IPS-18a (cell line): ENCODE measurements at regions not wholly inside any gene's neighbourhood (a gene's known extent, or its start where the extent isn't known, plus 50 kb on each side); places are given as distances from the start of the nearest gene placed in this dataset.

Source experiments
- H3K27ac ChIP-seq: one replicate; pipeline ENCODE4 v1.5.1; 2013; ENCODE audit warnings: low read length
- H3K27me3 ChIP-seq: one replicate; pipeline ENCODE4 v1.6.1; 2013; ENCODE audit warnings: mild to moderate bottlenecking, low read length; ENCODE audit not compliant: control insufficient read depth, insufficient read depth
- H3K36me3 ChIP-seq: one replicate; pipeline ENCODE4 v1.6.1; 2013; ENCODE audit warnings: low read depth, low read length; ENCODE audit not compliant: control insufficient read depth
- H3K4me1 ChIP-seq: one replicate; pipeline ENCODE4 v1.6.1; 2013; ENCODE audit warnings: low read depth, low read length; ENCODE audit not compliant: control insufficient read depth
- H3K4me3 ChIP-seq: one replicate; pipeline ENCODE4 v1.5.1; 2013; ENCODE audit warnings: low read length
- H3K9ac ChIP-seq: one replicate; pipeline ENCODE4 v1.6.1; 2013; ENCODE audit warnings: mild to moderate bottlenecking, low read length, moderate library complexity
- H3K9me3 ChIP-seq: one replicate; pipeline ENCODE4 v1.6.1; 2013; ENCODE audit warnings: low read depth, low read length; ENCODE audit not compliant: control insufficient read depth

GRCh38 chr3:153599685-153600084, 437.7 kb downstream of the RAP2B start:
- H3K9ac ChIP-seq: no peak overlapping the region
- H3K4me1 ChIP-seq: no peaks in the 10 kb centered on the region
- no peaks in the 10 kb centered on the region for H3K27me3 ChIP-seq
- H3K36me3 ChIP-seq: no peaks in the 10 kb centered on the region
- no peak overlapping the region for H3K4me3 ChIP-seq
- H3K27ac ChIP-seq: no peak overlapping the region
- H3K9me3 ChIP-seq: no peaks in the 10 kb centered on the region

- Histone ChIP-seq H3K4me3 (no peak overlapping the region), H3K9me3 (no peaks in the 10 kb centered on the region), H3K4me1 (no peaks in the 10 kb centered on the region), H3K27me3 (no peaks in the 10 kb centered on the region), H3K27ac (no peak overlapping the region), H3K9ac (no peak overlapping the region), H3K36me3 (no peaks in the 10 kb centered on the region)
These were observed 438.9 kb downstream of the RAP2B start for GRCh38 chr3:153600896-153601295.

GRCh38 chr3:153601374-153601853, 439.4 kb downstream of the RAP2B start:
- Histone ChIP-seq H3K4me3 (no peak overlapping the region), H3K9ac (no peak overlapping the region), H3K4me1 (no peaks in the 10 kb centered on the region), H3K27ac (no peak overlapping the region), H3K9me3 (no peaks in the 10 kb centered on the region), H3K27me3 (no peaks in the 10 kb centered on the region), H3K36me3 (no peaks in the 10 kb centered on the region)

- Histone ChIP-seq H3K27me3 (no peaks in the 10 kb centered on the region), H3K27ac (no peak overlapping the region), H3K36me3 (no peaks in the 10 kb centered on the region), H3K4me3 (no peak overlapping the region), H3K9me3 (no peaks in the 10 kb centered on the region), H3K4me1 (no peaks in the 10 kb centered on the region), H3K9ac (no peak overlapping the region)
These were observed 440.8 kb downstream of the RAP2B start for GRCh38 chr3:153602801-153603200.

GRCh38 chr3:153614140-153614539, 452.1 kb downstream of the RAP2B start:
- no peak overlapping the region for H3K4me3 ChIP-seq
- no peaks in the 10 kb centered on the region for H3K27me3 ChIP-seq
- no peak overlapping the region for H3K9ac ChIP-seq
- no peaks in the 10 kb centered on the region for H3K36me3 ChIP-seq
- H3K9me3 ChIP-seq: no peaks in the 10 kb centered on the region
- no peaks in the 10 kb centered on the region for H3K4me1 ChIP-seq
- no peak overlapping the region for H3K27ac ChIP-seq

- H3K9me3 ChIP-seq: no peaks in the 10 kb centered on the region
- no peaks in the 10 kb centered on the region for H3K27me3 ChIP-seq
- no peaks in the 10 kb centered on the region for H3K4me1 ChIP-seq
- no peak overlapping the region for H3K4me3 ChIP-seq
- no peak overlapping the region for H3K9ac ChIP-seq
- H3K36me3 ChIP-seq: no peaks in the 10 kb centered on the region
- H3K27ac ChIP-seq: no peak overlapping the region
These were observed 452.5 kb downstream of the RAP2B start for GRCh38 chr3:153614563-153614962.

GRCh38 chr3:153615863-153616262, 453.8 kb downstream of the RAP2B start:
- no peaks in the 10 kb centered on the region for H3K4me1 ChIP-seq
- H3K36me3 ChIP-seq: no peaks in the 10 kb centered on the region
- H3K27me3 ChIP-seq: no peaks in the 10 kb centered on the region
- H3K9ac ChIP-seq: no peak overlapping the region
- H3K4me3 ChIP-seq: no peak overlapping the region
- H3K27ac ChIP-seq: no peak overlapping the region
- H3K9me3 ChIP-seq: peaks cover 5% of the 10 kb centered on the region

GRCh38 chr3:153617463-153617862, 455.4 kb downstream of the RAP2B start:
- Histone ChIP-seq H3K9me3 (peaks cover 6% of the 10 kb centered on the region), H3K4me3 (no peak overlapping the region), H3K36me3 (no peaks in the 10 kb centered on the region), H3K27me3 (no peaks in the 10 kb centered on the region), H3K9ac (no peak overlapping the region), H3K4me1 (peaks cover 6% of the 10 kb centered on the region), H3K27ac (no peak overlapping the region)

- Histone ChIP-seq H3K27ac (no peak overlapping the region), H3K4me3 (no peak overlapping the region), H3K27me3 (no peaks in the 10 kb centered on the region), H3K9me3 (peaks cover 6% of the 10 kb centered on the region), H3K4me1 (peaks cover 6% of the 10 kb centered on the region), H3K9ac (no peak overlapping the region), H3K36me3 (no peaks in the 10 kb centered on the region)
These were observed 456.1 kb downstream of the RAP2B start for GRCh38 chr3:153618176-153618575.

- peaks cover 6% of the 10 kb centered on the region for H3K9me3 ChIP-seq
- peaks cover 6% of the 10 kb centered on the region for H3K4me1 ChIP-seq
- no peak overlapping the region for H3K9ac ChIP-seq
- no peaks in the 10 kb centered on the region for H3K36me3 ChIP-seq
- H3K27ac ChIP-seq: no peak overlapping the region
- no peaks in the 10 kb centered on the region for H3K27me3 ChIP-seq
- no peak overlapping the region for H3K4me3 ChIP-seq
These were observed 457.2 kb downstream of the RAP2B start for GRCh38 chr3:153619268-153619667.

- peaks cover 10% of the 10 kb centered on the region for H3K4me1 ChIP-seq
- peaks cover 6% of the 10 kb centered on the region for H3K9me3 ChIP-seq
- no peaks in the 10 kb centered on the region for H3K27me3 ChIP-seq
- no peaks in the 10 kb centered on the region for H3K36me3 ChIP-seq
- no peak overlapping the region for H3K27ac ChIP-seq
- no peak overlapping the region for H3K9ac ChIP-seq
- no peak overlapping the region for H3K4me3 ChIP-seq
These were observed 459.9 kb downstream of the RAP2B start for GRCh38 chr3:153621953-153622352.

GRCh38 chr3:153623834-153624233, 461.8 kb downstream of the RAP2B start:
- Histone ChIP-seq H3K27ac (no peak overlapping the region), H3K9me3 (peaks cover 6% of the 10 kb centered on the region), H3K9ac (no peak overlapping the region), H3K4me1 (peaks cover 10% of the 10 kb centered on the region), H3K4me3 (no peak overlapping the region), H3K36me3 (no peaks in the 10 kb centered on the region), H3K27me3 (no peaks in the 10 kb centered on the region)
